GM23338 (cell line): ENCODE measurements at regions not wholly inside any gene's neighbourhood (a gene's known extent, or its start where the extent isn't known, plus 50 kb on each side); places are given as distances from the start of the nearest gene placed in this dataset.

Source experiments
- ATAC-seq: fragments of 200-7000 bp; cut with Tn5 transposase; 3 replicates; pipeline ENCODE4 v1.9.1; 2020
- DNase-seq: peaks from one replicate; pipeline ENCODE4 v3.0.0-alpha.2; 2015; ENCODE audit warnings: low spot score
- H2AFZ ChIP-seq: fragments of 200-600 bp; sonication (generic); 2 replicates; pipeline ENCODE4 v1.8.0; 2016; ENCODE audit warnings: antibody characterized with exemption, mild to moderate bottlenecking, moderate library complexity
- H3F3A ChIP-seq: fragments of 200-600 bp; sonication (generic); replicated peaks from 2 replicates; pipeline ENCODE4 v1.8.0; 2017; ENCODE audit warnings: antibody characterized with exemption, mixed run types, low read depth
- H3K27ac ChIP-seq: fragments of 200-600 bp; sonication (generic); 2 replicates; pipeline ENCODE4 v1.6.1; 2016; ENCODE audit warnings: low read depth
- H3K27me3 ChIP-seq: fragments of 200-600 bp; sonication (generic); 2 replicates; pipeline ENCODE4 v1.8.0; 2016; ENCODE audit warnings: mild to moderate bottlenecking, mixed run types, moderate library complexity; ENCODE audit not compliant: insufficient read depth
- H3K36me3 ChIP-seq: fragments of 200-600 bp; sonication (generic); 2 replicates; pipeline ENCODE4 v1.8.0; 2016; ENCODE audit warnings: mild to moderate bottlenecking; ENCODE audit not compliant: insufficient read depth
- H3K4me1 ChIP-seq: fragments of 200-600 bp; sonication (generic); 2 replicates; pipeline ENCODE4 v1.8.0; 2016; ENCODE audit warnings: mild to moderate bottlenecking, moderate library complexity; ENCODE audit not compliant: insufficient read depth
- H3K4me2 ChIP-seq: fragments of 200-600 bp; sonication (generic); 2 replicates; pipeline ENCODE4 v1.7.1; 2017; ENCODE audit warnings: mixed run types
- H3K4me3 ChIP-seq: fragments of 200-600 bp; sonication (generic); 2 replicates; pipeline ENCODE4 v1.6.1; 2016; ENCODE audit warnings: mixed run types
- H3K79me2 ChIP-seq: fragments of 200-600 bp; sonication (generic); replicated peaks from 2 replicates; pipeline ENCODE4 v1.8.0; 2017; ENCODE audit warnings: mild to moderate bottlenecking; ENCODE audit not compliant: insufficient read depth
- H3K9me2 ChIP-seq: fragments of 200-600 bp; sonication (generic); 2 replicates; pipeline ENCODE4 v1.8.0; 2017; ENCODE audit not compliant: insufficient read depth
- H4K20me1 ChIP-seq: fragments of 200-600 bp; sonication (generic); replicated peaks from 2 replicates; pipeline ENCODE4 v1.8.0; 2017; ENCODE audit warnings: mild to moderate bottlenecking; ENCODE audit not compliant: insufficient read depth
- H3K27ac Mint-ChIP-seq: 2 replicates; pipeline ENCODE4 v1.8.0; 2020; ENCODE audit warnings: inconsistent platforms, mild to moderate bottlenecking, moderate library complexity, mixed read lengths
- H3K27me3 Mint-ChIP-seq: 3 replicates; pipeline ENCODE4 v1.8.0; 2022; ENCODE audit warnings: low read depth, mild to moderate bottlenecking, moderate library complexity, mixed read lengths, inconsistent platforms; ENCODE audit not compliant: insufficient read depth, poor library complexity
- H3K36me3 Mint-ChIP-seq: 3 replicates; pipeline ENCODE4 v1.8.0; 2021; ENCODE audit warnings: low read depth, mild to moderate bottlenecking, inconsistent platforms, moderate library complexity, mixed read lengths
- H3K4me1 Mint-ChIP-seq: 3 replicates; pipeline ENCODE4 v1.8.0; 2020; ENCODE audit warnings: mild to moderate bottlenecking, inconsistent platforms, mixed read lengths
- H3K4me3 Mint-ChIP-seq: 3 replicates; pipeline ENCODE4 v1.8.0; 2021; ENCODE audit warnings: moderate library complexity, mild to moderate bottlenecking, inconsistent platforms, mixed read lengths
- H3K9me3 Mint-ChIP-seq: 3 replicates; pipeline ENCODE4 v1.8.0; 2020; ENCODE audit warnings: moderate library complexity, mild to moderate bottlenecking, inconsistent platforms, mixed read lengths
- CREB1 ChIP-seq: fragments of 250-450 bp; sonication (Bioruptor Pico); IDR thresholded peaks from 2 replicates; pipeline ENCODE4 v1.5.0; 2020; ENCODE audit warnings: low read depth, mild to moderate bottlenecking, moderate library complexity
- CTCF ChIP-seq, 2 experiments: fragments of 200-600 bp in 1 of 2; sonication (generic) in 1 of 2; conservative IDR thresholded peaks; 2 replicates each; pipeline versions ENCODE4 v1.5.1 to v1.6.1; 2016 to 2017; ENCODE audit warnings: antibody characterized with exemption in 2 of 2, low read depth in 2 of 2, mild to moderate bottlenecking in 2 of 2, moderate library complexity in 1 of 2
- EZH2 ChIP-seq: fragments of 200-600 bp; sonication (generic); IDR thresholded peaks from one replicate; pipeline ENCODE4 v1.8.0; 2017; ENCODE audit warnings: antibody characterized with exemption, mild to moderate bottlenecking, low read depth; ENCODE audit not compliant: unreplicated experiment
- EZH2phosphoT487 ChIP-seq: fragments of 200-600 bp; sonication (generic); IDR thresholded peaks from one replicate; pipeline ENCODE4 v1.8.1; 2018; ENCODE audit warnings: antibody characterized with exemption; ENCODE audit not compliant: unreplicated experiment
- POLR2AphosphoS5 ChIP-seq: IDR thresholded peaks from 2 replicates; pipeline ENCODE4 v1.6.1; 2016; ENCODE audit warnings: antibody characterized with exemption, low read depth
- REST ChIP-seq: IDR thresholded peaks from one replicate; pipeline ENCODE4 v1.6.1; 2018; ENCODE audit warnings: antibody characterized with exemption; ENCODE audit not compliant: unreplicated experiment
- ZNF114 ChIP-seq: fragments of 250-450 bp; sonication (Bioruptor Pico); IDR thresholded peaks from 2 replicates; pipeline ENCODE4 v1.5.0; 2020; ENCODE audit warnings: mild to moderate bottlenecking, moderate library complexity
- ZNF331 ChIP-seq: fragments of 250-450 bp; sonication (Bioruptor Pico); IDR thresholded peaks from 2 replicates; pipeline ENCODE4 v1.5.0; 2020; ENCODE audit warnings: low read depth, mild to moderate bottlenecking, moderate library complexity
- ZNF462 ChIP-seq: fragments of 250-450 bp; sonication (Bioruptor Pico); IDR thresholded peaks from 2 replicates; pipeline ENCODE4 v1.5.0; 2020; ENCODE audit warnings: mild to moderate bottlenecking, moderate library complexity

GRCh38 chrX:39022106-39022505 is 220.8 kb downstream of the MID1IP1 start (continued):
- TF ChIP-seq REST, result no peak
- TF ChIP-seq ZNF331 (CRISPR knock-in tag), result no peak
- no peak for TF ChIP-seq CREB1 (CRISPR knock-in tag)
- no peak for TF ChIP-seq CTCF (conservative IDR thresholded peaks at IDR 0.05; ENCODE audit: low read depth in 2 of 2)
- no peak for TF ChIP-seq ZNF114 (CRISPR knock-in tag)
- no peak for TF ChIP-seq EZH2phosphoT487

- Mint-ChIP-seq H3K36me3 (peaks cover 14% of the 10 kb centered on the region; the same call in 2 of the 3 replicates), H3K9me3 (peaks cover 16% of the 10 kb centered on the region), H3K27me3 (no peaks in the 10 kb centered on the region), H3K4me3 (no peak overlapping the region), H3K4me1 (no peaks in the 10 kb centered on the region; the same call in 2 of the 3 replicates), H3K27ac (no peak overlapping the region)
- Histone ChIP-seq H3K4me2 (no peak overlapping the region), H3K4me3 (no peak overlapping the region), H3K27me3 (no peaks in the 10 kb centered on the region), H4K20me1 (no peaks in the 10 kb centered on the region), H3K79me2 (no peaks in the 10 kb centered on the region), H3K4me1 (no peaks in the 10 kb centered on the region), H3K36me3 (no peaks in the 10 kb centered on the region), H2AFZ (no peak overlapping the region), H3K27ac (no peak overlapping the region), H3K9me2 (no peaks in the 10 kb centered on the region), H3F3A (no peaks in the 10 kb centered on the region)
- no peak for ATAC-seq
- no peak for DNase-seq
- TF ChIP-seq POLR2AphosphoS5 (no peak), EZH2 (no peak), CREB1 (CRISPR knock-in tag) (no peak), ZNF331 (CRISPR knock-in tag) (no peak), ZNF462 (no peak)
Measured at GRCh38 chrX:39029221-39029620, 228.0 kb downstream of the MID1IP1 start.
